Adrenal gland (tissue), 5 donors: ENCODE measurements at regions not wholly inside any gene's neighbourhood (a gene's known extent, or its start where the extent isn't known, plus 50 kb on each side); places are given as distances from the start of the nearest gene placed in this dataset.

Experiments
- POLR2A ChIP-seq, 2 donors: fragments of 450-650 bp; IDR thresholded peaks; one replicate each; pipeline ENCODE4 v1.6.1; 2017; ENCODE audit warnings: antibody characterized with exemption in 2 of 2, mild to moderate bottlenecking in 2 of 2, moderate library complexity in 1 of 2
- TF ChIP-seq, protein P1 (sequence below), 6 experiments: fragments of 450-650 bp in 4 of 6; fragments of 200-600 bp in 2 of 6; sonication (generic) in 1 of 6; IDR thresholded peaks; 1 replicate in 5 of 6; 2 replicates in 1 of 6; pipeline versions ENCODE4 v1.5.1 to v1.8.0; 2016 to 2021; ENCODE audit warnings: antibody characterized with exemption in 6 of 6, mild to moderate bottlenecking in 2 of 6, moderate library complexity in 1 of 6
- donor health status: DM: no; HTN: no; CAD: no.

DNA sequence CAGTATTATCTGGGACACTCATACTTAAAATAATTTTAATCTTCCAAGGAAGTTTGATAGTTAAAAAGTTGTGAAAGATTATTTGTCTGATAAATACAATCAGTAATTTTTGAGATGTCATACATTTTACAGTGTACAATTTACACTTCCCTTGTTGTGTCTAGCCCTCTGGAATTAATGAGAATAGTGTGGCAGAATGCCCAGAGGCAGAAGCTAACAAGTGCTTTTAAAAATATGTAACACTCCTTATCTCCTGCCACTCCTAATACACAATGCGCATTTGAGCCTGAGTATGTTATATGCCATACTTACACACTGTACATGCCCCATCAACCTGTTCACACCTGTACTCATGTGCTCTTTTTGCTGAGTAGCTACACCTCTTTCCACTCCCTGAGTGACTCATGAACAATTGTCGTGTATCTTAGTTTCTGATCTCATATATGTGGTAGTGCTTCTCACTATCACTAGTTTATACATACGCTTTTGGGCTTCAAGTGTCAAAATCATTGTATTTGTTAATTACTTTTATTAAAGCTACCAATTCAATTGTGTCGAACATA, 106.9 kb upstream of the GNAI1 start:
- TF ChIP-seq POLR2A (IDR thresholded peaks at IDR 0.05) = no peak
- TF ChIP-seq, protein P1, sequence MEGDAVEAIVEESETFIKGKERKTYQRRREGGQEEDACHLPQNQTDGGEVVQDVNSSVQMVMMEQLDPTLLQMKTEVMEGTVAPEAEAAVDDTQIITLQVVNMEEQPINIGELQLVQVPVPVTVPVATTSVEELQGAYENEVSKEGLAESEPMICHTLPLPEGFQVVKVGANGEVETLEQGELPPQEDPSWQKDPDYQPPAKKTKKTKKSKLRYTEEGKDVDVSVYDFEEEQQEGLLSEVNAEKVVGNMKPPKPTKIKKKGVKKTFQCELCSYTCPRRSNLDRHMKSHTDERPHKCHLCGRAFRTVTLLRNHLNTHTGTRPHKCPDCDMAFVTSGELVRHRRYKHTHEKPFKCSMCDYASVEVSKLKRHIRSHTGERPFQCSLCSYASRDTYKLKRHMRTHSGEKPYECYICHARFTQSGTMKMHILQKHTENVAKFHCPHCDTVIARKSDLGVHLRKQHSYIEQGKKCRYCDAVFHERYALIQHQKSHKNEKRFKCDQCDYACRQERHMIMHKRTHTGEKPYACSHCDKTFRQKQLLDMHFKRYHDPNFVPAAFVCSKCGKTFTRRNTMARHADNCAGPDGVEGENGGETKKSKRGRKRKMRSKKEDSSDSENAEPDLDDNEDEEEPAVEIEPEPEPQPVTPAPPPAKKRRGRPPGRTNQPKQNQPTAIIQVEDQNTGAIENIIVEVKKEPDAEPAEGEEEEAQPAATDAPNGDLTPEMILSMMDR (IDR thresholded peaks at IDR 0.05) = no peak
